ENCODE measurements at regions not wholly inside any gene's neighbourhood (a gene's known extent, or its start where the extent isn't known, plus 50 kb on each side); places are given as distances from the start of the nearest gene placed in this dataset.

DNA sequence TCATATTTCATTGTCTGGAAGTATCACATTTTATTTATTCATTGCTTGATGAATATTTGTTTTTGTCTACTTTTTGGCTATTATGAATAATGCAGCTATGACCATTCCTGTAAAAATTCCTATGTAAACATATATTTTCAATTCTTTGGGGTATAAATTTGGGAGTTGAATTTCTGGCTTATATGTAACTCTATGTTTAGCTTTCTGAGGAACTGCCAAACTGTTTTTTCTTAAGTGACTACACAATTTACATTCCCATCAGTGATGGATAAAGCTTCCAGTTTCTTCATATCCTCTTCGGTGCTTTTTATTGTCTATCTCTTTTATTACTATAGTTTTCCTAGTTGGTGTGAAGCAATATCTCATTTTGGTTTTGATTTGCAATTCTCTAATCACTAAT is 115.6 kb upstream of the CXCL12 start:
- no peak for DNase-seq (ENCODE audit: low spot score)
- Mint-ChIP-seq H3K4me1 (no peaks in the 10 kb centered on the region), H3K36me3 (peaks cover 4% of the 10 kb centered on the region; the same call in 1 of the 2 replicates), H3K27ac (no peak overlapping the region), H3K9me3 (peaks cover 12% of the 10 kb centered on the region), H3K4me3 (no peak overlapping the region), H3K27me3 (ENCODE audit: low read depth) (no peaks in the 10 kb centered on the region; the same call in 1 of the 2 replicates)
- CTCF ChIA-PET, result interaction anchor here (0.6 kb wide), 1 partner anchor 196 kb away, joined by 4 read pairs; no protein-coding TSS in a partner anchor
- no peak for TF ChIP-seq ZBTB21 (CRISPR knock-in tag; IDR thresholded peaks at IDR 0.05; ENCODE audit: borderline replicate concordance)
- TF ChIP-seq, protein P1, sequence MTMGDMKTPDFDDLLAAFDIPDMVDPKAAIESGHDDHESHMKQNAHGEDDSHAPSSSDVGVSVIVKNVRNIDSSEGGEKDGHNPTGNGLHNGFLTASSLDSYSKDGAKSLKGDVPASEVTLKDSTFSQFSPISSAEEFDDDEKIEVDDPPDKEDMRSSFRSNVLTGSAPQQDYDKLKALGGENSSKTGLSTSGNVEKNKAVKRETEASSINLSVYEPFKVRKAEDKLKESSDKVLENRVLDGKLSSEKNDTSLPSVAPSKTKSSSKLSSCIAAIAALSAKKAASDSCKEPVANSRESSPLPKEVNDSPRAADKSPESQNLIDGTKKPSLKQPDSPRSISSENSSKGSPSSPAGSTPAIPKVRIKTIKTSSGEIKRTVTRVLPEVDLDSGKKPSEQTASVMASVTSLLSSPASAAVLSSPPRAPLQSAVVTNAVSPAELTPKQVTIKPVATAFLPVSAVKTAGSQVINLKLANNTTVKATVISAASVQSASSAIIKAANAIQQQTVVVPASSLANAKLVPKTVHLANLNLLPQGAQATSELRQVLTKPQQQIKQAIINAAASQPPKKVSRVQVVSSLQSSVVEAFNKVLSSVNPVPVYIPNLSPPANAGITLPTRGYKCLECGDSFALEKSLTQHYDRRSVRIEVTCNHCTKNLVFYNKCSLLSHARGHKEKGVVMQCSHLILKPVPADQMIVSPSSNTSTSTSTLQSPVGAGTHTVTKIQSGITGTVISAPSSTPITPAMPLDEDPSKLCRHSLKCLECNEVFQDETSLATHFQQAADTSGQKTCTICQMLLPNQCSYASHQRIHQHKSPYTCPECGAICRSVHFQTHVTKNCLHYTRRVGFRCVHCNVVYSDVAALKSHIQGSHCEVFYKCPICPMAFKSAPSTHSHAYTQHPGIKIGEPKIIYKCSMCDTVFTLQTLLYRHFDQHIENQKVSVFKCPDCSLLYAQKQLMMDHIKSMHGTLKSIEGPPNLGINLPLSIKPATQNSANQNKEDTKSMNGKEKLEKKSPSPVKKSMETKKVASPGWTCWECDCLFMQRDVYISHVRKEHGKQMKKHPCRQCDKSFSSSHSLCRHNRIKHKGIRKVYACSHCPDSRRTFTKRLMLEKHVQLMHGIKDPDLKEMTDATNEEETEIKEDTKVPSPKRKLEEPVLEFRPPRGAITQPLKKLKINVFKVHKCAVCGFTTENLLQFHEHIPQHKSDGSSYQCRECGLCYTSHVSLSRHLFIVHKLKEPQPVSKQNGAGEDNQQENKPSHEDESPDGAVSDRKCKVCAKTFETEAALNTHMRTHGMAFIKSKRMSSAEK (CRISPR knock-in tag; IDR thresholded peaks at IDR 0.05; ENCODE audit: borderline replicate concordance), result no peak
- TF ChIP-seq ZNF263 (CRISPR knock-in tag; IDR thresholded peaks at IDR 0.05; ENCODE audit: low read depth), result no peak
- TF ChIP-seq MXD4 (CRISPR knock-in tag; IDR thresholded peaks at IDR 0.05; ENCODE audit: borderline replicate concordance), result no peak
- no peak for TF ChIP-seq TCF7 (CRISPR knock-in tag; IDR thresholded peaks at IDR 0.05; ENCODE audit: low read depth)
- no peak for TF ChIP-seq KAT7 (CRISPR knock-in tag; IDR thresholded peaks at IDR 0.05; ENCODE audit: borderline replicate concordance)
- TF ChIP-seq GRHL2 (CRISPR knock-in tag; IDR thresholded peaks at IDR 0.05; ENCODE audit: insufficient replicate concordance, severe bottlenecking), result no peak
- no peak for TF ChIP-seq NR3C1 (CRISPR knock-in tag; conservative IDR thresholded peaks at IDR 0.05; ENCODE audit: low read depth)
- no peak for TF ChIP-seq NFYB (CRISPR knock-in tag; conservative IDR thresholded peaks at IDR 0.05; ENCODE audit: low read depth)
- TF ChIP-seq, protein P2, sequence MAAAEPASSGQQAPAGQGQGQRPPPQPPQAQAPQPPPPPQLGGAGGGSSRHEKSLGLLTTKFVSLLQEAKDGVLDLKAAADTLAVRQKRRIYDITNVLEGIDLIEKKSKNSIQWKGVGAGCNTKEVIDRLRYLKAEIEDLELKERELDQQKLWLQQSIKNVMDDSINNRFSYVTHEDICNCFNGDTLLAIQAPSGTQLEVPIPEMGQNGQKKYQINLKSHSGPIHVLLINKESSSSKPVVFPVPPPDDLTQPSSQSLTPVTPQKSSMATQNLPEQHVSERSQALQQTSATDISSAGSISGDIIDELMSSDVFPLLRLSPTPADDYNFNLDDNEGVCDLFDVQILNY (CRISPR knock-in tag; IDR thresholded peaks at IDR 0.05), result no peak
- TF ChIP-seq FOXP1 (CRISPR knock-in tag; IDR thresholded peaks at IDR 0.05; ENCODE audit: borderline replicate concordance), result no peak
- TF ChIP-seq TP53 (CRISPR knock-in tag; IDR thresholded peaks at IDR 0.05), result no peak
- TF ChIP-seq, protein P3, sequence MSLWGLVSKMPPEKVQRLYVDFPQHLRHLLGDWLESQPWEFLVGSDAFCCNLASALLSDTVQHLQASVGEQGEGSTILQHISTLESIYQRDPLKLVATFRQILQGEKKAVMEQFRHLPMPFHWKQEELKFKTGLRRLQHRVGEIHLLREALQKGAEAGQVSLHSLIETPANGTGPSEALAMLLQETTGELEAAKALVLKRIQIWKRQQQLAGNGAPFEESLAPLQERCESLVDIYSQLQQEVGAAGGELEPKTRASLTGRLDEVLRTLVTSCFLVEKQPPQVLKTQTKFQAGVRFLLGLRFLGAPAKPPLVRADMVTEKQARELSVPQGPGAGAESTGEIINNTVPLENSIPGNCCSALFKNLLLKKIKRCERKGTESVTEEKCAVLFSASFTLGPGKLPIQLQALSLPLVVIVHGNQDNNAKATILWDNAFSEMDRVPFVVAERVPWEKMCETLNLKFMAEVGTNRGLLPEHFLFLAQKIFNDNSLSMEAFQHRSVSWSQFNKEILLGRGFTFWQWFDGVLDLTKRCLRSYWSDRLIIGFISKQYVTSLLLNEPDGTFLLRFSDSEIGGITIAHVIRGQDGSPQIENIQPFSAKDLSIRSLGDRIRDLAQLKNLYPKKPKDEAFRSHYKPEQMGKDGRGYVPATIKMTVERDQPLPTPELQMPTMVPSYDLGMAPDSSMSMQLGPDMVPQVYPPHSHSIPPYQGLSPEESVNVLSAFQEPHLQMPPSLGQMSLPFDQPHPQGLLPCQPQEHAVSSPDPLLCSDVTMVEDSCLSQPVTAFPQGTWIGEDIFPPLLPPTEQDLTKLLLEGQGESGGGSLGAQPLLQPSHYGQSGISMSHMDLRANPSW (CRISPR knock-in tag; conservative IDR thresholded peaks at IDR 0.05; ENCODE audit: low read depth), result no peak
- TF ChIP-seq, protein P4, sequence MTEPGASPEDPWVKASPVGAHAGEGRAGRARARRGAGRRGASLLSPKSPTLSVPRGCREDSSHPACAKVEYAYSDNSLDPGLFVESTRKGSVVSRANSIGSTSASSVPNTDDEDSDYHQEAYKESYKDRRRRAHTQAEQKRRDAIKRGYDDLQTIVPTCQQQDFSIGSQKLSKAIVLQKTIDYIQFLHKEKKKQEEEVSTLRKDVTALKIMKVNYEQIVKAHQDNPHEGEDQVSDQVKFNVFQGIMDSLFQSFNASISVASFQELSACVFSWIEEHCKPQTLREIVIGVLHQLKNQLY (CRISPR knock-in tag; IDR thresholded peaks at IDR 0.05), result no peak
- no peak for ATAC-seq
- POLR2A ChIA-PET, result no interaction called here

DNA sequence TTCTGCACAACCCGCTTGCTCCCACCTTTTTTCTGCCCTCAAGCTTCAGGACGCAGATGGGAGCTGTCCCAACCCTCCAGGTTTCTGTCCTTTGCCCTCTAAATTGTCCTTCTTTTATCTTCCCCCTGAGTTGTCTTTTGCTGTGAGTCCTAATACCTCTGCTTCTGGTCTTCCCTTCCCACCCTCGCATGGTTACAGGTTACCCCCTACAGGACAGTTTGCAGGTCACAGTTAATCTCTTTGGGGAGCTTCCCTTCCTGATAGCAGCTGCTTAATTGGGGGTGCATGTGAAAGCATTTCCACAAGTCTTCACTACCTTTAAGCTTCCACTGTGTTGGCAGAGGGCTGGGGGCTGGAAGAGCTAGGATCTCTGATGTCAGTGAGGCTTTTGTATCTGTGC is 121.5 kb upstream of the CXCL12 start:
- no peaks in the 10 kb centered on the region for H3K4me1 Mint-ChIP-seq
- peaks cover 6% of the 10 kb centered on the region for H3K9me3 Mint-ChIP-seq
- CTCF ChIA-PET, result interaction anchor here (0.9 to 4.1 kb wide), 8 partner anchors 11 to 351 kb away, joined by 3 to 37 read pairs (median 6); no protein-coding TSS in a partner anchor
- peak; percentile 56 for ATAC-seq
- peaks cover 4% of the 10 kb centered on the region; the same call in 1 of the 2 replicates for H3K36me3 Mint-ChIP-seq
- no peak overlapping the region for H3K27ac Mint-ChIP-seq
- H3K27me3 Mint-ChIP-seq (ENCODE audit: low read depth), result no peaks in the 10 kb centered on the region; the same call in 1 of the 2 replicates
- no peak for DNase-seq (ENCODE audit: low spot score)
- H3K4me3 Mint-ChIP-seq, result no peak overlapping the region
- POLR2A ChIA-PET, result no interaction called here
- TF ChIP-seq TP53 (CRISPR knock-in tag; IDR thresholded peaks at IDR 0.05), result no peak
- TF ChIP-seq, protein P5, sequence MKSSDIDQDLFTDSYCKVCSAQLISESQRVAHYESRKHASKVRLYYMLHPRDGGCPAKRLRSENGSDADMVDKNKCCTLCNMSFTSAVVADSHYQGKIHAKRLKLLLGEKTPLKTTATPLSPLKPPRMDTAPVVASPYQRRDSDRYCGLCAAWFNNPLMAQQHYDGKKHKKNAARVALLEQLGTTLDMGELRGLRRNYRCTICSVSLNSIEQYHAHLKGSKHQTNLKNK (CRISPR knock-in tag; IDR thresholded peaks at IDR 0.05), result no peak
- no peak for TF ChIP-seq KAT7 (CRISPR knock-in tag; IDR thresholded peaks at IDR 0.05; ENCODE audit: borderline replicate concordance)
- TF ChIP-seq, protein P3 (CRISPR knock-in tag; conservative IDR thresholded peaks at IDR 0.05; ENCODE audit: low read depth), result no peak
- no peak for TF ChIP-seq CREM (CRISPR knock-in tag; IDR thresholded peaks at IDR 0.05)
- TF ChIP-seq MXD4 (CRISPR knock-in tag; IDR thresholded peaks at IDR 0.05; ENCODE audit: borderline replicate concordance), result no peak
- no peak for TF ChIP-seq RELA (CRISPR knock-in tag; IDR thresholded peaks at IDR 0.05; ENCODE audit: borderline replicate concordance)
- TF ChIP-seq GABPB1 (CRISPR knock-in tag; IDR thresholded peaks at IDR 0.05), result no peak
- no peak for TF ChIP-seq PRRX2 (CRISPR knock-in tag; IDR thresholded peaks at IDR 0.05)
- TF ChIP-seq, protein P6, sequence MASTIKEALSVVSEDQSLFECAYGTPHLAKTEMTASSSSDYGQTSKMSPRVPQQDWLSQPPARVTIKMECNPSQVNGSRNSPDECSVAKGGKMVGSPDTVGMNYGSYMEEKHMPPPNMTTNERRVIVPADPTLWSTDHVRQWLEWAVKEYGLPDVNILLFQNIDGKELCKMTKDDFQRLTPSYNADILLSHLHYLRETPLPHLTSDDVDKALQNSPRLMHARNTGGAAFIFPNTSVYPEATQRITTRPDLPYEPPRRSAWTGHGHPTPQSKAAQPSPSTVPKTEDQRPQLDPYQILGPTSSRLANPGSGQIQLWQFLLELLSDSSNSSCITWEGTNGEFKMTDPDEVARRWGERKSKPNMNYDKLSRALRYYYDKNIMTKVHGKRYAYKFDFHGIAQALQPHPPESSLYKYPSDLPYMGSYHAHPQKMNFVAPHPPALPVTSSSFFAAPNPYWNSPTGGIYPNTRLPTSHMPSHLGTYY (CRISPR knock-in tag; IDR thresholded peaks at IDR 0.05), result no peak
- no peak for TF ChIP-seq MYBL2 (CRISPR knock-in tag; IDR thresholded peaks at IDR 0.05)
